ENCODE measurements at regions not wholly inside any gene's neighbourhood (a gene's known extent, or its start where the extent isn't known, plus 50 kb on each side); places are given as distances from the start of the nearest gene placed in this dataset.

DNA sequence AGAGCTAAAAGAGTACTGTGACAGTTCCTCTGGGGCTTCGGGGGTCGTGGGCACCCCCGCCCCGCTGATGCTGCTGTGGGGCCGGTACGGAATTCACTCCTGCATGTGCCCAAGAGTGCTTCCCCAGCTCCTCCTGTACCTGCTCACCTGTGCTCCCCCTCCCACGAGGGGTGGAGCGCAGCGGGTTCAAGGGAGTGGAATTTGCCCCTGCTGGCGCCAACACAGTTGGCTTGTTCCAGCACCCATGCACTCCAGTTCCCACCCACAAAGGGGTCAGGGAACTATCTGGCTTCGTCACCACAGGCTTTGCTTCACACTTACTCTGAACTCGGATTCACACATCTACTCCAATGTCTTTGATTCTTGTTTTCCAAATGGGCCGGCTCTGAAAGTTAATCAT lies 1086.9 kb upstream of the CDH6 start:
- no peak for DNase-seq (ENCODE audit: low read depth, low spot score)
- POLR2A ChIA-PET = no interaction called here
- H3K9ac ChIP-seq (replicated peaks; ENCODE audit: extremely low read depth, insufficient read depth, low read length) = no peak overlapping the region
- no peaks in the 10 kb centered on the region for H3K36me3 ChIP-seq (ENCODE audit: control insufficient read depth in 2 of 2, extremely low read depth in 1 of 2, insufficient read depth in 2 of 2, low read length in 2 of 2)
- peaks cover 6% of the 10 kb centered on the region for H3K9me3 ChIP-seq (replicated peaks; ENCODE audit: control insufficient read depth, insufficient read depth, low read length)
- H3K4me2 ChIP-seq (ENCODE audit: insufficient read depth, low read length) = no peak overlapping the region
- no TSS peak for BruUV-seq (replicated peaks)
- intact Hi-C loops (cut with micrococcal nuclease) (no loop called here), dilution Hi-C loops (cut with MboI; ENCODE audit: extremely low pct_ligation_motif_present, low sequenced_read_pairs) (no loop called here)
- no peaks in the 10 kb centered on the region for H3K9me1 ChIP-seq (replicated peaks; ENCODE audit: control insufficient read depth, extremely low read depth, insufficient read depth, low read length)
- no peaks in the 10 kb centered on the region for H3K79me2 ChIP-seq (ENCODE audit: control insufficient read depth, insufficient read depth, low read length)
- H3K4me3 ChIP-seq (replicated peaks in 1 of 3; ENCODE audit: insufficient read depth in 1 of 3, low read depth in 1 of 3, low read length in 3 of 3) = no peak overlapping the region
- no peaks in the 10 kb centered on the region for H3K27me3 ChIP-seq (ENCODE audit: control insufficient read depth in 2 of 2, insufficient read depth in 2 of 2, low read length in 2 of 2)
- H2AFZ ChIP-seq (ENCODE audit: low read depth, low read length) = no peak overlapping the region
- CTCF ChIA-PET = no interaction called here
- no peaks in the 10 kb centered on the region for H3K4me1 ChIP-seq (ENCODE audit: control insufficient read depth, extremely low read depth, insufficient read depth, low read length)
- no peak for TF ChIP-seq JUN (IDR thresholded peaks at IDR 0.05; ENCODE audit: borderline replicate concordance, insufficient read depth, insufficient read length, low read depth)
- TF ChIP-seq GATA2 (IDR thresholded peaks at IDR 0.05; ENCODE audit: insufficient read depth, insufficient read length, low read depth, low read length) = no peak
- no peak for TF ChIP-seq FOS (IDR thresholded peaks at IDR 0.05; ENCODE audit: borderline replicate concordance, insufficient read depth, low read length)
- TF ChIP-seq MYC (IDR thresholded peaks at IDR 0.05; ENCODE audit: low read depth, low read length) = no peak
- no peak for TF ChIP-seq POLR2AphosphoS5 (IDR thresholded peaks at IDR 0.05; ENCODE audit: insufficient read depth, low read depth, low read length)
- no peak for TF ChIP-seq EZH2 (IDR thresholded peaks at IDR 0.05; ENCODE audit: borderline replicate concordance, low read depth, low read length, severe bottlenecking)
- TF ChIP-seq, protein P1, sequence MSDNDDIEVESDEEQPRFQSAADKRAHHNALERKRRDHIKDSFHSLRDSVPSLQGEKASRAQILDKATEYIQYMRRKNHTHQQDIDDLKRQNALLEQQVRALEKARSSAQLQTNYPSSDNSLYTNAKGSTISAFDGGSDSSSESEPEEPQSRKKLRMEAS (IDR thresholded peaks at IDR 0.05; ENCODE audit: insufficient read depth, insufficient read length) = no peak
- TF ChIP-seq, protein P2, sequence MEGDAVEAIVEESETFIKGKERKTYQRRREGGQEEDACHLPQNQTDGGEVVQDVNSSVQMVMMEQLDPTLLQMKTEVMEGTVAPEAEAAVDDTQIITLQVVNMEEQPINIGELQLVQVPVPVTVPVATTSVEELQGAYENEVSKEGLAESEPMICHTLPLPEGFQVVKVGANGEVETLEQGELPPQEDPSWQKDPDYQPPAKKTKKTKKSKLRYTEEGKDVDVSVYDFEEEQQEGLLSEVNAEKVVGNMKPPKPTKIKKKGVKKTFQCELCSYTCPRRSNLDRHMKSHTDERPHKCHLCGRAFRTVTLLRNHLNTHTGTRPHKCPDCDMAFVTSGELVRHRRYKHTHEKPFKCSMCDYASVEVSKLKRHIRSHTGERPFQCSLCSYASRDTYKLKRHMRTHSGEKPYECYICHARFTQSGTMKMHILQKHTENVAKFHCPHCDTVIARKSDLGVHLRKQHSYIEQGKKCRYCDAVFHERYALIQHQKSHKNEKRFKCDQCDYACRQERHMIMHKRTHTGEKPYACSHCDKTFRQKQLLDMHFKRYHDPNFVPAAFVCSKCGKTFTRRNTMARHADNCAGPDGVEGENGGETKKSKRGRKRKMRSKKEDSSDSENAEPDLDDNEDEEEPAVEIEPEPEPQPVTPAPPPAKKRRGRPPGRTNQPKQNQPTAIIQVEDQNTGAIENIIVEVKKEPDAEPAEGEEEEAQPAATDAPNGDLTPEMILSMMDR (IDR thresholded peaks at IDR 0.05; ENCODE audit: extremely low read depth in 1 of 2, insufficient read depth in 1 of 2, low read depth in 1 of 2, low read length in 2 of 2) = no peak
- no peak for TF ChIP-seq POLR2A (IDR thresholded peaks at IDR 0.05; ENCODE audit: low read depth, low read length)
- no peak for FAIRE-seq
- no peak overlapping the region for H3K27ac ChIP-seq (ENCODE audit: insufficient read depth, low read depth, low read length)
- H4K20me1 ChIP-seq (replicated peaks; ENCODE audit: control insufficient read depth, extremely low read depth, insufficient read depth, low read length) = no peaks in the 10 kb centered on the region

All from endothelial cell of umbilical vein (primary cell).